Type B pancreatic cell (in vitro differentiated cells): ENCODE measurements at regions not wholly inside any gene's neighbourhood (a gene's known extent, or its start where the extent isn't known, plus 50 kb on each side); places are given as distances from the start of the nearest gene placed in this dataset.
A peak's percentile ranks its signal among the peaks of the same experiment; 100 is the strongest.

Experiments
- DNase-seq: peaks from one replicate; pipeline ENCODE4 v3.0.0; 2021; ENCODE audit warnings: mixed read lengths; ENCODE audit not compliant: unreplicated experiment; ENCODE audit errors: extremely low spot score
- H3K27ac Mint-ChIP-seq: 2 replicates; pipeline ENCODE4 v1.8.0; 2021; ENCODE audit warnings: mild to moderate bottlenecking, mixed read lengths
- H3K27me3 Mint-ChIP-seq: 2 replicates; pipeline ENCODE4 v1.8.0; 2021; ENCODE audit warnings: mixed read lengths
- H3K36me3 Mint-ChIP-seq: 2 replicates; pipeline ENCODE4 v1.8.0; 2021; ENCODE audit warnings: mixed read lengths
- H3K4me1 Mint-ChIP-seq: one replicate; pipeline ENCODE4 v1.8.0; 2021; ENCODE audit warnings: mixed read lengths; ENCODE audit not compliant: unreplicated experiment
- H3K4me3 Mint-ChIP-seq: 2 replicates; pipeline ENCODE4 v1.8.0; 2021; ENCODE audit warnings: mild to moderate bottlenecking, mixed read lengths
- H3K9me3 Mint-ChIP-seq: 2 replicates; pipeline ENCODE4 v1.8.0; 2021; ENCODE audit warnings: mixed read lengths
- TF ChIP-seq, protein P1 (sequence below): fragments of 200-600 bp; sonication (generic); conservative IDR thresholded peaks from 2 replicates; pipeline ENCODE4 v1.5.0; 2021; ENCODE audit warnings: antibody characterized with exemption, mild to moderate bottlenecking

DNA sequence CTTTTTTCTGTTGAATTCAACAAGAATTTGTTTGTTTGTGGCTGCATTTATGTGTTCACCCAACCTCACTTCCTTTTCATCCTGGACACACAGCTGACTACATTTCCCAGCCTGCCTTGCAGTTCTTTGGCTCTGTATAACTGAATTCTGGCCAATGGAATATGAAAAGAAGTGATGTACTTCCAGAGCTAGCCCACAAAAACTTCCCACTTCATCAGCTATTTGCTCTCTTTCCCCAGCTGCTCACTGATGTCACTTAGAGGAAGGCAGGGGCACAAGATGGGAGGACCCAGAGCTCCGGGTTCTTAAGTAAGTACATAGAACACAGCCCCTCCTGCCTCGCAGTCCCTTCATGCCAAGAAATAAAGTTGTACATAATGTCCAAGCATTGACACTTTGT lies 235.0 kb upstream of the FGGY start:
- Mint-ChIP-seq H3K4me3 (peak overlapping the region; percentile 55), H3K4me1 (peaks cover 59% of the 10 kb centered on the region), H3K9me3 (peaks cover 4% of the 10 kb centered on the region), H3K27ac (peak overlapping the region; percentile 85), H3K36me3 (no peaks in the 10 kb centered on the region), H3K27me3 (no peaks in the 10 kb centered on the region)
- DNase-seq, result no peak
- TF ChIP-seq, protein P1, sequence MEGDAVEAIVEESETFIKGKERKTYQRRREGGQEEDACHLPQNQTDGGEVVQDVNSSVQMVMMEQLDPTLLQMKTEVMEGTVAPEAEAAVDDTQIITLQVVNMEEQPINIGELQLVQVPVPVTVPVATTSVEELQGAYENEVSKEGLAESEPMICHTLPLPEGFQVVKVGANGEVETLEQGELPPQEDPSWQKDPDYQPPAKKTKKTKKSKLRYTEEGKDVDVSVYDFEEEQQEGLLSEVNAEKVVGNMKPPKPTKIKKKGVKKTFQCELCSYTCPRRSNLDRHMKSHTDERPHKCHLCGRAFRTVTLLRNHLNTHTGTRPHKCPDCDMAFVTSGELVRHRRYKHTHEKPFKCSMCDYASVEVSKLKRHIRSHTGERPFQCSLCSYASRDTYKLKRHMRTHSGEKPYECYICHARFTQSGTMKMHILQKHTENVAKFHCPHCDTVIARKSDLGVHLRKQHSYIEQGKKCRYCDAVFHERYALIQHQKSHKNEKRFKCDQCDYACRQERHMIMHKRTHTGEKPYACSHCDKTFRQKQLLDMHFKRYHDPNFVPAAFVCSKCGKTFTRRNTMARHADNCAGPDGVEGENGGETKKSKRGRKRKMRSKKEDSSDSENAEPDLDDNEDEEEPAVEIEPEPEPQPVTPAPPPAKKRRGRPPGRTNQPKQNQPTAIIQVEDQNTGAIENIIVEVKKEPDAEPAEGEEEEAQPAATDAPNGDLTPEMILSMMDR, result no peak

DNA sequence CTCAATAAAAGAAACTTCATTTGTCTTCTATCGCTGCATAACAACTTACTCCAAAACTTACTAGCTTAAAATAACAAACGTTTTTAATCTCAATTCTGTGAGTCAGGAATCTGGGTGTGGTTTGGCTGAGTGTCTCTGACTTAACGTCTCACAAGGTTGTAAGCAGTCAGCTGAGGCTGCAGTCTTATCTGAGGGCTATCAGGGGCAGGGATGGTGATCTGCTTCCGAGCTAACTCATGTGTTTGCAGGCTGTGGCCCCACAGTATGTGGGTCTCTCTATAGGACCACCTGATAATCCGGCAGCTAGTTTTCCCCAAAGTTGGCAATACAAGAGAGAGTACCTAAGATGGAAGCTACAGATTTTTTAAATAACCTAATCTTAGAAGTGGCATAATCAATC lies 234.2 kb upstream of the FGGY start:
- Mint-ChIP-seq H3K27me3 (no peaks in the 10 kb centered on the region), H3K4me3 (peak overlapping the region; percentile 69), H3K27ac (peak overlapping the region; percentile 85), H3K4me1 (peaks cover 50% of the 10 kb centered on the region), H3K36me3 (no peaks in the 10 kb centered on the region), H3K9me3 (peaks cover 4% of the 10 kb centered on the region)
- TF ChIP-seq, protein P1, result no peak
- no peak for DNase-seq

DNA sequence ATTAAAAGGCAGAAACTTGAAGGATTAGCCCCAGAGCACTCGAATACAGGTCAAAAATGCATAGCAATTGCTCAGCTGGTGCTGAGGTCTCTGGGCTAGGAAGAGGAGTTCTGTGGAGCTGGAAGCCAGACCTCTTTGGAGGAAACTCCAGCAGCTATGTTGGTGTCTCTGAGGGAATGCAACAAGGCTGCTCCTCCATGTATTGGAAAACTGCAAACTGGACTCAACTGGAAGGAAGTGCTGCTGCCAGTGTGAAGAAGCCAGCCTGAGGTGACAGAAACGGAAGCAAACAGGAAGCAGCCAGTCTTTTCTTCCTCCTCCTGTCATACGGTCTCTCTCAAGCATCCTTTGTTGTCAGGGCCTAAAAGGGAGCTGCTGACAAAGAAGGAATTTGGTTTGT lies 233.4 kb upstream of the FGGY start:
- Mint-ChIP-seq H3K9me3 (peaks cover 4% of the 10 kb centered on the region), H3K4me1 (peaks cover 43% of the 10 kb centered on the region), H3K27ac (peak overlapping the region; percentile 85), H3K36me3 (no peaks in the 10 kb centered on the region), H3K27me3 (no peaks in the 10 kb centered on the region), H3K4me3 (no peak overlapping the region)
- no peak for DNase-seq
- TF ChIP-seq, protein P1, result no peak

DNA sequence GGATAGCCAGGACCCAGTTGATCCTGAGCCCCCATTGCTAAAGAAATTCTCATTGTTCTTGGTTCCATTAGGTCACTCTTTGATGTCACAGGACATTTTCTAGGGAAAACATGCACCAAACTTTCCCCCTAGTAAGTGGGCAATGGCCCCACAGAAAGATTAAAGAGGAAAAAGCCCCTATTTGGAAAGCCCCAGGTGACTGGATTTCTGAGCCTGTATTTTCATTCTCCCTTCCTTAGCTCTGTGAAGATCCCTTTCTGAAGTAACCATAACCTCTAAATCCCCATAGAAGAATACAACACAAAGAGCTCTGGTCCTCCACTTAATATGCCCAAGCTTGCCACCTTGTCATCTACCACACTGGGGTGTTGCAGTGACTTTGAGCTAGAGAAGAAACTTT lies 232.3 kb upstream of the FGGY start:
- Mint-ChIP-seq H3K27me3 (no peaks in the 10 kb centered on the region), H3K9me3 (peaks cover 4% of the 10 kb centered on the region), H3K4me3 (no peak overlapping the region), H3K4me1 (peaks cover 32% of the 10 kb centered on the region), H3K27ac (no peak overlapping the region), H3K36me3 (no peaks in the 10 kb centered on the region)
- DNase-seq, result no peak
- TF ChIP-seq, protein P1, result no peak

DNA sequence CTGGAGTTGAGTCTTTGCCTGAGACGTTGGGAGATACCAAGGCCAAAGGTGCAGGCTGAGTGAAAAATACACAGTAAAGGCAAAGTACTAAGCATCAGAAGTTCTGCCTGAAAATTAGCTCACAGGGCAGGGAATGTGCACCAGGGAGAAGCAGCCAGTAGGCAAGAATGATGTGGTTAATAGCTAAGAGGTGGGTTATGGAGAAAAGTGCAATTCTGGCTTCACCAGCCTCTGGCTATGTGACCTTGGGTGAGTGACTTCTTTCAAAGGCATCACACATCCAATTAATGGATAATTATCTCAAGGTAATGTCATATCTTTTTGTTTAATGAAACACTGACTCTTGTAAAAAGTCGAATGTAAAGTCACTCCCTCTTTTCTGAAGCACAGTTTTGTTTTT lies 230.7 kb upstream of the FGGY start:
- H3K36me3 Mint-ChIP-seq, result no peaks in the 10 kb centered on the region

More for the DNA sequence above, 230.7 kb upstream of the FGGY start:
- no peaks in the 10 kb centered on the region for H3K27me3 Mint-ChIP-seq
- H3K4me1 Mint-ChIP-seq, result peaks cover 26% of the 10 kb centered on the region
- no peak for DNase-seq
- H3K9me3 Mint-ChIP-seq, result peaks cover under 1% of the 10 kb centered on the region
- TF ChIP-seq, protein P1, result no peak
- H3K27ac Mint-ChIP-seq, result no peak overlapping the region
- no peak overlapping the region for H3K4me3 Mint-ChIP-seq
